ENCODE measurements at regions not wholly inside any gene's neighbourhood (a gene's known extent, or its start where the extent isn't known, plus 50 kb on each side); places are given as distances from the start of the nearest gene placed in this dataset.

DNA sequence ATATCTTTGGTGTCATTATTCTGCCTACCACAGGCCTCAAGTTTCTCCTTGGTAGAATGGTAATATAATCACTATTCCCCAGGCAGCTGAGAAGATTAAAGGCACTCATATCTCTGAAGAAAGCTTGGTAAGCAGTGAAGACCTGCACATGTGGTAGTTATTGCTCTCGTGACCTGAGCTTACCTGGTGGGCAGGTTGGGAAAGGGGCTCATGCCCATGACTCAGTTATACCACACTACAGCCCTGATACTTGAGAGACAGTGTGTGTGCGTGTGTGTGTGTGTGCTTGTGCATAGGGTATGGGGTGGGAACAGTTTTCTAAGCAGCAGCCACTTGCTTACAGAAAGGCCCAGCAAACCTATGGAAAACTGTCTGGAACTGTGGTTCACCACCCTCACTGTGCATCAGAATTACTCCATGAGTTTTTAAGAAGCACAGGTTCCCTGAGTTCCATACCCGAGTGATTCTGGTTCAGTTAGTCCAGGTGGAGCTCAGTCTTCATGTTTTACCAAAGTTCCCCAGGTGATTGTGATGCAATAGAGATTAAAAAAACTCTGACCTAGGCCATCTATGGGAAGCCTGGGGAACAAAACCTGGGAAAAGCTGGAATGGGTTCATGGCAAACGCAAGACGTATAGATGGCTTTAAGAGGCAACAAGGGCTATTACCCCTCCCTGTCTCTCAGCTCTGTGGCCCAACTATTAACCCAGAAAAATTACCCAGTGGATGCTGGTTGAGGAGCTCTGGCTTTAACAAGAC is 79.0 kb upstream of the ZBED5 start:
- TF ChIP-seq CTCF (IDR thresholded peaks at IDR 0.05) (no peak), POLR2A (IDR thresholded peaks at IDR 0.05) (no peak)
- intact Hi-C loops (cut with DNase I; ENCODE audit: low total_unique reads) = no loop called here
- WGBS, 2 donors = 83% methylated on average over 5 of the region's 5 CpGs
- no peak overlapping the region for H3K4me3 ChIP-seq (ENCODE audit: low read depth, poor library complexity, severe bottlenecking)
- DNase-seq (ENCODE audit: low spot score in 2 of 2) = no peak

GRCh38 chr11:10935015-10935559 is 77.2 kb upstream of the ZBED5 start:
- 94 to 95% methylated on average over 7 of the region's 7 CpGs for WGBS, 2 donors
- DNase-seq (ENCODE audit: low spot score in 2 of 2) = no peak
- intact Hi-C loops (cut with DNase I; ENCODE audit: low total_unique reads) = loop anchor here (2.0 kb wide), 1 partner anchor 90 kb away; no protein-coding TSS in a partner anchor
- no peak for TF ChIP-seq POLR2A (IDR thresholded peaks at IDR 0.05)
- no peak for TF ChIP-seq CTCF (IDR thresholded peaks at IDR 0.05)
- no peak overlapping the region for H3K4me3 ChIP-seq (ENCODE audit: low read depth, poor library complexity, severe bottlenecking)

GRCh38 chr11:10934293-10934860 is 76.5 kb upstream of the ZBED5 start:
- TF ChIP-seq POLR2A (IDR thresholded peaks at IDR 0.05) (no peak), CTCF (IDR thresholded peaks at IDR 0.05) (no peak)
- no peak for DNase-seq (ENCODE audit: low spot score in 2 of 2)
- no peak overlapping the region for H3K4me3 ChIP-seq (ENCODE audit: low read depth, poor library complexity, severe bottlenecking)
- intact Hi-C loops (cut with DNase I; ENCODE audit: low total_unique reads) = loop anchor here (2.0 kb wide), 1 partner anchor 90 kb away; no protein-coding TSS in a partner anchor
- 9 to 10% methylated on average over 9 of the region's 9 CpGs for WGBS, 2 donors

GRCh38 chr11:10933455-10934292 is 75.8 kb upstream of the ZBED5 start:
- 5 to 7% methylated on average over 20 of the region's 20 CpGs for WGBS, 2 donors
- intact Hi-C loops (cut with DNase I; ENCODE audit: low total_unique reads) = loop anchor here (2.0 kb wide), 1 partner anchor 91 kb away; no protein-coding TSS in a partner anchor

More at GRCh38 chr11:10933455-10934292, 75.8 kb upstream of the ZBED5 start:
- TF ChIP-seq POLR2A (IDR thresholded peaks at IDR 0.05) (no peak), CTCF (IDR thresholded peaks at IDR 0.05) (peak in 1 of 3 donors; percentile 94)
- peak; percentile 91 to 98 for DNase-seq (ENCODE audit: low spot score in 2 of 2)
- no peak overlapping the region for H3K4me3 ChIP-seq (ENCODE audit: low read depth, poor library complexity, severe bottlenecking)
